K562 (cell line): ENCODE measurements at regions not wholly inside any gene's neighbourhood (a gene's known extent, or its start where the extent isn't known, plus 50 kb on each side); places are given as distances from the start of the nearest gene placed in this dataset.

ENCODE experiments used
- ARHGAP35 ChIP-seq: fragments of 450-650 bp; IDR thresholded peaks from 2 replicates; pipeline ENCODE4 v1.6.1; 2018; ENCODE audit not compliant: partially characterized antibody
- KAT7 ChIP-seq: sonication (generic); formaldehyde crosslinking; IDR thresholded peaks from 2 replicates; pipeline ENCODE4 v1.8.0; 2022; ENCODE audit warnings: missing genetic modification reagents, mild to moderate bottlenecking, borderline replicate concordance
- SIN3A ChIP-seq, 2 experiments: fragments of 150-350 bp in 1 of 2; IDR thresholded peaks; 2 replicates each; pipeline ENCODE4 v1.6.1; 2011 to 2016; ENCODE audit warnings: borderline replicate concordance in 2 of 2, low read depth in 2 of 2, low read length in 2 of 2, mild to moderate bottlenecking in 2 of 2, moderate library complexity in 2 of 2; ENCODE audit not compliant: control insufficient read depth in 1 of 2
- TSC22D4 ChIP-seq: fragments of 450-650 bp; IDR thresholded peaks from 2 replicates; pipeline ENCODE4 v1.6.1; 2016; ENCODE audit warnings: missing genetic modification characterization, missing biosample characterization, control low read depth
- ZNF311 ChIP-seq: fragments of 250-450 bp; sonication (Bioruptor Pico); IDR thresholded peaks from 2 replicates; pipeline ENCODE4 v1.4.0; 2020; ENCODE audit warnings: mild to moderate bottlenecking, moderate library complexity
- TF ChIP-seq, protein P1 (sequence below), 3 experiments: IDR thresholded peaks in 2 of 3; conservative IDR thresholded peaks in 1 of 3; 2 replicates each; pipeline ENCODE4 v1.5.1; 2011 to 2012; ENCODE audit warnings: low read length in 3 of 3, mild to moderate bottlenecking in 3 of 3, control low read depth in 2 of 3, improper control_type of control experiment in 1 of 3, inconsistent platforms in 1 of 3, low read depth in 1 of 3, mixed read lengths in 1 of 3, moderate library complexity in 1 of 3; ENCODE audit not compliant: insufficient read depth in 2 of 3
- TF ChIP-seq, protein P2 (sequence below): sonication (generic); formaldehyde crosslinking; IDR thresholded peaks from 2 replicates; pipeline ENCODE4 v1.8.0; 2022; ENCODE audit warnings: mild to moderate bottlenecking, low read depth, missing genetic modification reagents

- TF ChIP-seq, protein P1, sequence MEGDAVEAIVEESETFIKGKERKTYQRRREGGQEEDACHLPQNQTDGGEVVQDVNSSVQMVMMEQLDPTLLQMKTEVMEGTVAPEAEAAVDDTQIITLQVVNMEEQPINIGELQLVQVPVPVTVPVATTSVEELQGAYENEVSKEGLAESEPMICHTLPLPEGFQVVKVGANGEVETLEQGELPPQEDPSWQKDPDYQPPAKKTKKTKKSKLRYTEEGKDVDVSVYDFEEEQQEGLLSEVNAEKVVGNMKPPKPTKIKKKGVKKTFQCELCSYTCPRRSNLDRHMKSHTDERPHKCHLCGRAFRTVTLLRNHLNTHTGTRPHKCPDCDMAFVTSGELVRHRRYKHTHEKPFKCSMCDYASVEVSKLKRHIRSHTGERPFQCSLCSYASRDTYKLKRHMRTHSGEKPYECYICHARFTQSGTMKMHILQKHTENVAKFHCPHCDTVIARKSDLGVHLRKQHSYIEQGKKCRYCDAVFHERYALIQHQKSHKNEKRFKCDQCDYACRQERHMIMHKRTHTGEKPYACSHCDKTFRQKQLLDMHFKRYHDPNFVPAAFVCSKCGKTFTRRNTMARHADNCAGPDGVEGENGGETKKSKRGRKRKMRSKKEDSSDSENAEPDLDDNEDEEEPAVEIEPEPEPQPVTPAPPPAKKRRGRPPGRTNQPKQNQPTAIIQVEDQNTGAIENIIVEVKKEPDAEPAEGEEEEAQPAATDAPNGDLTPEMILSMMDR (IDR thresholded peaks at IDR 0.05 in 2 of 3, conservative IDR thresholded peaks at IDR 0.05 in 1 of 3; ENCODE audit: insufficient read depth in 2 of 3, low read depth in 1 of 3, low read length in 3 of 3) = no peak
- TF ChIP-seq, protein P2, sequence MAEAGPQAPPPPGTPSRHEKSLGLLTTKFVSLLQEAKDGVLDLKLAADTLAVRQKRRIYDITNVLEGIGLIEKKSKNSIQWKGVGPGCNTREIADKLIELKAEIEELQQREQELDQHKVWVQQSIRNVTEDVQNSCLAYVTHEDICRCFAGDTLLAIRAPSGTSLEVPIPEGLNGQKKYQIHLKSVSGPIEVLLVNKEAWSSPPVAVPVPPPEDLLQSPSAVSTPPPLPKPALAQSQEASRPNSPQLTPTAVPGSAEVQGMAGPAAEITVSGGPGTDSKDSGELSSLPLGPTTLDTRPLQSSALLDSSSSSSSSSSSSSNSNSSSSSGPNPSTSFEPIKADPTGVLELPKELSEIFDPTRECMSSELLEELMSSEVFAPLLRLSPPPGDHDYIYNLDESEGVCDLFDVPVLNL (CRISPR knock-in tag) = no peak
- TF ChIP-seq SIN3A (IDR thresholded peaks at IDR 0.05; ENCODE audit: borderline replicate concordance in 2 of 2, control insufficient read depth in 1 of 2, low read depth in 2 of 2, low read length in 2 of 2) (no peak), ZNF311 (no peak), TSC22D4 (tag) (no peak), ARHGAP35 (no peak), KAT7 (no peak)
These were observed 834.2 kb upstream of the CXADR start for GRCh38 chr21:16678429-16679160.
